Islet precursor cell (in vitro differentiated cells): ENCODE measurements at regions not wholly inside any gene's neighbourhood (a gene's known extent, or its start where the extent isn't known, plus 50 kb on each side); places are given as distances from the start of the nearest gene placed in this dataset.
"Not testable (repeated sequence)": the region's sequence is repeated elsewhere in the genome, so short reads cannot be mapped to it uniquely, and the experiment has no call there.

Experiments used
- DNase-seq: peaks from one replicate; pipeline ENCODE4 v3.0.0-alpha.2; 2018

- no peak for DNase-seq
Measured at GRCh38 chr3:103818800-103819199, 1384.0 kb downstream of the ZPLD1 start.

- DNase-seq: no peak
Measured at GRCh38 chr3:103825586-103825985, 1390.8 kb downstream of the ZPLD1 start.

GRCh38 chr3:103829723-103830326, 1395.0 kb downstream of the ZPLD1 start:
- no peak for DNase-seq

- DNase-seq: no peak
Measured at GRCh38 chr3:103847081-103848062, 1412.6 kb downstream of the ZPLD1 start.

- DNase-seq: no peak
Measured at GRCh38 chr3:103851793-103852192, 1417.0 kb downstream of the ZPLD1 start.

GRCh38 chr3:103862415-103862814, 1427.6 kb downstream of the ZPLD1 start:
- DNase-seq: no peak

- no peak for DNase-seq
Measured at GRCh38 chr3:103863381-103863780, 1428.6 kb downstream of the ZPLD1 start.

GRCh38 chr3:103866113-103866512, 1431.3 kb downstream of the ZPLD1 start:
- no peak for DNase-seq

- DNase-seq: no peak
Measured at GRCh38 chr3:103873021-103873420, 1438.2 kb downstream of the ZPLD1 start.

GRCh38 chr3:103873897-103874545, 1439.2 kb downstream of the ZPLD1 start:
- no peak for DNase-seq

GRCh38 chr3:103881809-103882208, 1447.0 kb downstream of the ZPLD1 start:
- not testable (repeated sequence) for DNase-seq

GRCh38 chr3:103889675-103890074, 1454.9 kb downstream of the ZPLD1 start:
- DNase-seq: no peak

- no peak for DNase-seq
Measured at GRCh38 chr3:103894162-103894822, 1459.5 kb downstream of the ZPLD1 start.

GRCh38 chr3:103899328-103899727, 1464.5 kb downstream of the ZPLD1 start:
- DNase-seq: no peak

GRCh38 chr3:103904991-103905390, 1461.7 kb upstream of the ALCAM start:
- DNase-seq: no peak

- no peak for DNase-seq
Measured at GRCh38 chr3:103906304-103906703, 1460.4 kb upstream of the ALCAM start.

GRCh38 chr3:103906808-103907207, 1459.9 kb upstream of the ALCAM start:
- no peak for DNase-seq

GRCh38 chr3:103907567-103907966, 1459.1 kb upstream of the ALCAM start:
- no peak for DNase-seq

- DNase-seq: no peak
Measured at GRCh38 chr3:103909395-103909794, 1457.3 kb upstream of the ALCAM start.

- no peak for DNase-seq
Measured at GRCh38 chr3:103918336-103918735, 1448.4 kb upstream of the ALCAM start.

GRCh38 chr3:103919327-103919726, 1447.4 kb upstream of the ALCAM start:
- no peak for DNase-seq

GRCh38 chr3:103923907-103924306, 1442.8 kb upstream of the ALCAM start:
- DNase-seq: no peak

- no peak for DNase-seq
Measured at GRCh38 chr3:103924544-103924943, 1442.2 kb upstream of the ALCAM start.
